Liver (tissue), 8 donors: ENCODE measurements at regions not wholly inside any gene's neighbourhood (a gene's known extent, or its start where the extent isn't known, plus 50 kb on each side); places are given as distances from the start of the nearest gene placed in this dataset.

Experiments
- DNase-seq: peaks from one replicate; pipeline ENCODE4 v3.0.0-alpha.2; 2017; ENCODE audit warnings: low spot score
- H3K27ac ChIP-seq, 2 donors: one replicate each; pipeline ENCODE4 v1.7.0; 2013; ENCODE audit warnings: inconsistent platforms in 2 of 2, low read length in 2 of 2, control low read depth in 1 of 2, low read depth in 1 of 2, mild to moderate bottlenecking in 1 of 2
- H3K27me3 ChIP-seq, 4 donors: one replicate each; pipeline versions ENCODE4 v1.6.1 to v1.7.0; 2013; ENCODE audit warnings: low read length in 3 of 4, inconsistent platforms in 1 of 4, mild to moderate bottlenecking in 1 of 4, moderate library complexity in 1 of 4; ENCODE audit not compliant: control insufficient read depth in 4 of 4, insufficient read depth in 4 of 4
- H3K36me3 ChIP-seq, 4 donors: one replicate each; pipeline versions ENCODE4 v1.6.1 to v1.7.0; 2013; ENCODE audit warnings: low read length in 3 of 4, mild to moderate bottlenecking in 3 of 4, low read depth in 1 of 4, moderate library complexity in 1 of 4; ENCODE audit not compliant: control insufficient read depth in 4 of 4, insufficient read depth in 3 of 4
- H3K4me1 ChIP-seq, 4 donors: one replicate each; pipeline versions ENCODE4 v1.6.1 to v1.7.0; 2013; ENCODE audit warnings: low read length in 3 of 4, mild to moderate bottlenecking in 3 of 4, moderate library complexity in 1 of 4; ENCODE audit not compliant: control insufficient read depth in 4 of 4, insufficient read depth in 4 of 4
- H3K4me3 ChIP-seq, 3 donors: one replicate each; pipeline versions ENCODE4 v1.6.1 to v1.7.0; 2013; ENCODE audit warnings: low read length in 3 of 3, control low read depth in 1 of 3, low read depth in 1 of 3, mild to moderate bottlenecking in 1 of 3
- H3K9ac ChIP-seq, 2 donors: one replicate each; pipeline ENCODE4 v1.7.0; 2013; ENCODE audit warnings: low read length in 2 of 2, mild to moderate bottlenecking in 2 of 2, moderate library complexity in 2 of 2, control low read depth in 1 of 2, low read depth in 1 of 2
- H3K9me3 ChIP-seq, 4 donors: one replicate each; pipeline versions ENCODE4 v1.6.1 to v1.7.0; 2013; ENCODE audit warnings: low read length in 3 of 4; ENCODE audit not compliant: control insufficient read depth in 4 of 4
- ATF3 ChIP-seq: IDR thresholded peaks from 2 replicates; pipeline ENCODE4 v1.6.1; 2016; ENCODE audit warnings: antibody characterized with exemption
- CTCF ChIP-seq: fragments of 150-350 bp; IDR thresholded peaks from 2 replicates; pipeline ENCODE4 v1.5.1; 2017; ENCODE audit warnings: improper control_type of control experiment, low read depth, low read length; ENCODE audit not compliant: missing input control
- EGR1 ChIP-seq, 2 donors: IDR thresholded peaks; 2 replicates each; pipeline ENCODE4 v1.6.1; 2016 to 2018; ENCODE audit warnings: antibody characterized with exemption in 2 of 2, low read depth in 2 of 2
- FOXA1 ChIP-seq: IDR thresholded peaks from 2 replicates; pipeline ENCODE4 v1.6.1; 2016; ENCODE audit warnings: antibody characterized with exemption
- FOXA2 ChIP-seq: IDR thresholded peaks from 2 replicates; pipeline ENCODE4 v1.6.1; 2016; ENCODE audit warnings: antibody characterized with exemption
- GABPA ChIP-seq, 2 donors: IDR thresholded peaks in 1 of 2; conservative IDR thresholded peaks in 1 of 2; 2 replicates each; pipeline ENCODE4 v1.6.1; 2016; ENCODE audit warnings: antibody characterized with exemption in 2 of 2, mild to moderate bottlenecking in 1 of 2, moderate library complexity in 1 of 2
- HNF4A ChIP-seq, 2 donors: conservative IDR thresholded peaks; 2 replicates each; pipeline ENCODE4 v1.6.1; 2016; ENCODE audit warnings: antibody characterized with exemption in 2 of 2, mild to moderate bottlenecking in 2 of 2
- NR2F2 ChIP-seq: IDR thresholded peaks from 2 replicates; pipeline ENCODE4 v1.6.1; 2016; ENCODE audit warnings: antibody characterized with exemption
- RAD21 ChIP-seq, 2 donors: IDR thresholded peaks; 2 replicates each; pipeline ENCODE4 v1.6.1; 2016; ENCODE audit warnings: antibody characterized with exemption in 2 of 2, mild to moderate bottlenecking in 2 of 2
- RXRA ChIP-seq, 2 donors: IDR thresholded peaks; 2 replicates each; pipeline ENCODE4 v1.6.1; 2017 to 2018; ENCODE audit warnings: antibody characterized with exemption in 2 of 2, mild to moderate bottlenecking in 1 of 2
- SP1 ChIP-seq: IDR thresholded peaks from 2 replicates; pipeline ENCODE4 v1.6.1; 2018; ENCODE audit warnings: antibody characterized with exemption, mild to moderate bottlenecking
- TAF1 ChIP-seq: conservative IDR thresholded peaks from 2 replicates; pipeline ENCODE4 v1.6.1; 2016; ENCODE audit warnings: antibody characterized with exemption, mild to moderate bottlenecking
- YY1 ChIP-seq: IDR thresholded peaks from 2 replicates; pipeline ENCODE4 v1.6.1; 2016; ENCODE audit warnings: antibody characterized with exemption, mild to moderate bottlenecking
- ZBTB33 ChIP-seq: IDR thresholded peaks from 2 replicates; pipeline ENCODE4 v1.6.1; 2016; ENCODE audit warnings: antibody characterized with exemption
- WGBS: extraction: QIAGEN DNeasy Blood & Tissue Kit; methylation state at CpG from one replicate; pipeline ENCODE4 v1.1.7; 2013; 5-methylcytosine and 5-hydroxymethylcytosine counted together
- donor health status: healthy.
- donor health status: healthy.
- donor health status: healthy.
- donor health status: healthy.
- donor health status: healthy.

GRCh38 chr3:194812176-194812575 lies 126.5 kb downstream of the FAM43A start (continued):
- no peak for TF ChIP-seq CTCF

- H3K36me3 ChIP-seq = no peaks in the 10 kb centered on the region
- no peaks in the 10 kb centered on the region for H3K27me3 ChIP-seq
- 91% methylated on average over 5 of the region's 5 CpGs for WGBS
- no peak overlapping the region for H3K27ac ChIP-seq
- no peak overlapping the region for H3K4me3 ChIP-seq
- no peak for DNase-seq
- no peak for TF ChIP-seq YY1
- no peak overlapping the region for H3K9ac ChIP-seq
- H3K9me3 ChIP-seq = no peaks in the 10 kb centered on the region
- no peaks in the 10 kb centered on the region for H3K4me1 ChIP-seq
Observed at GRCh38 chr3:194814878-194815357, 129.2 kb downstream of the FAM43A start.

- H3K27me3 ChIP-seq = no peaks in the 10 kb centered on the region
- 87% methylated on average over 12 of the region's 12 CpGs for whole genome bisulfite sequencing
- H3K9ac ChIP-seq = no peak overlapping the region
- H3K4me1 ChIP-seq = no peaks in the 10 kb centered on the region
- DNase-seq = no peak
- TF ChIP-seq GABPA (IDR thresholded peaks at IDR 0.05 in 1 of 2, conservative IDR thresholded peaks at IDR 0.05 in 1 of 2) = no peak
- no peak for TF ChIP-seq YY1
- TF ChIP-seq RXRA (IDR thresholded peaks at IDR 0.05) = no peak
- no peak for TF ChIP-seq NR2F2
- TF ChIP-seq ATF3 = no peak
- TF ChIP-seq ZBTB33 = no peak
- TF ChIP-seq FOXA2 = no peak
- no peak for TF ChIP-seq HNF4A (conservative IDR thresholded peaks at IDR 0.05)
- TF ChIP-seq SP1 = no peak
- no peak for TF ChIP-seq FOXA1
- TF ChIP-seq EGR1 (IDR thresholded peaks at IDR 0.05; ENCODE audit: low read depth in 2 of 2) = no peak
- no peak for TF ChIP-seq RAD21 (IDR thresholded peaks at IDR 0.05)
- no peak for TF ChIP-seq TAF1
- no peak overlapping the region for H3K4me3 ChIP-seq
- H3K36me3 ChIP-seq = no peaks in the 10 kb centered on the region
- H3K9me3 ChIP-seq = no peaks in the 10 kb centered on the region
- no peak overlapping the region for H3K27ac ChIP-seq
Observed at GRCh38 chr3:194816748-194817591, 131.3 kb downstream of the FAM43A start.
